ENCODE measurements at regions not wholly inside any gene's neighbourhood (a gene's known extent, or its start where the extent isn't known, plus 50 kb on each side); places are given as distances from the start of the nearest gene placed in this dataset.

GRCh38 chr12:28877854-28878253 is 271.2 kb upstream of the FAR2 start (continued):
- no peak for TF ChIP-seq ZSCAN4 (tag by site-specific recombination; IDR thresholded peaks at IDR 0.05)

GRCh38 chr12:28878629-28879028 is 270.4 kb upstream of the FAR2 start:
- H3K4me3 ChIP-seq (ENCODE audit: low read depth, low read length): no peak overlapping the region
- H3K9me3 ChIP-seq (ENCODE audit: control insufficient read depth, insufficient read depth, low read depth, low read length): no peaks in the 10 kb centered on the region
- ChIA-PET POLR2A (no interaction called here), CTCF (no interaction called here)
- no peaks in the 10 kb centered on the region for H3K4me1 ChIP-seq (ENCODE audit: control insufficient read depth, insufficient read depth, low read length)
- H3K27ac ChIP-seq (ENCODE audit: extremely low read depth, low read depth, low read length): no peak overlapping the region
- no peak for TF ChIP-seq ZNF692 (tag by site-specific recombination; IDR thresholded peaks at IDR 0.05)
- TF ChIP-seq ZNF544 (tag by site-specific recombination; IDR thresholded peaks at IDR 0.05): no peak
- TF ChIP-seq ZNF529 (tag by site-specific recombination; IDR thresholded peaks at IDR 0.05; ENCODE audit: insufficient replicate concordance): no peak
- no peak for TF ChIP-seq ZBTB17 (tag by site-specific recombination; IDR thresholded peaks at IDR 0.05)
- no peak for TF ChIP-seq ZNF629 (tag by site-specific recombination; IDR thresholded peaks at IDR 0.05)
- no peak for TF ChIP-seq ZNF341 (tag by site-specific recombination; IDR thresholded peaks at IDR 0.05; ENCODE audit: low read depth)
- no peak for TF ChIP-seq SP7 (tag by site-specific recombination; IDR thresholded peaks at IDR 0.05)
- no peak for TF ChIP-seq ZNF10 (tag by site-specific recombination; IDR thresholded peaks at IDR 0.05)
- no peak for TF ChIP-seq ZBTB7A (tag by site-specific recombination; IDR thresholded peaks at IDR 0.05; ENCODE audit: low read depth)
- TF ChIP-seq, protein P1, sequence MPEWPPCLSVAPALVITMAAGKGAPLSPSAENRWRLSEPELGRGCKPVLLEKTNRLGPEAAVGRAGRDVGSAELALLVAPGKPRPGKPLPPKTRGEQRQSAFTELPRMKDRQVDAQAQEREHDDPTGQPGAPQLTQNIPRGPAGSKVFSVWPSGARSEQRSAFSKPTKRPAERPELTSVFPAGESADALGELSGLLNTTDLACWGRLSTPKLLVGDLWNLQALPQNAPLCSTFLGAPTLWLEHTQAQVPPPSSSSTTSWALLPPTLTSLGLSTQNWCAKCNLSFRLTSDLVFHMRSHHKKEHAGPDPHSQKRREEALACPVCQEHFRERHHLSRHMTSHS (tag by site-specific recombination; IDR thresholded peaks at IDR 0.05): no peak
- no peak for TF ChIP-seq ZNF658 (tag by site-specific recombination; IDR thresholded peaks at IDR 0.05)
- TF ChIP-seq ZNF791 (tag by site-specific recombination; IDR thresholded peaks at IDR 0.05): no peak
- no peak for TF ChIP-seq ZBTB8A (tag by site-specific recombination; IDR thresholded peaks at IDR 0.05)
- TF ChIP-seq ZNF571 (tag by site-specific recombination; IDR thresholded peaks at IDR 0.05): no peak
- TF ChIP-seq ZNF433 (tag by site-specific recombination; IDR thresholded peaks at IDR 0.05; ENCODE audit: low read depth): no peak
- TF ChIP-seq SCRT1 (tag by site-specific recombination; IDR thresholded peaks at IDR 0.05; ENCODE audit: borderline replicate concordance): no peak
- TF ChIP-seq, protein P2, sequence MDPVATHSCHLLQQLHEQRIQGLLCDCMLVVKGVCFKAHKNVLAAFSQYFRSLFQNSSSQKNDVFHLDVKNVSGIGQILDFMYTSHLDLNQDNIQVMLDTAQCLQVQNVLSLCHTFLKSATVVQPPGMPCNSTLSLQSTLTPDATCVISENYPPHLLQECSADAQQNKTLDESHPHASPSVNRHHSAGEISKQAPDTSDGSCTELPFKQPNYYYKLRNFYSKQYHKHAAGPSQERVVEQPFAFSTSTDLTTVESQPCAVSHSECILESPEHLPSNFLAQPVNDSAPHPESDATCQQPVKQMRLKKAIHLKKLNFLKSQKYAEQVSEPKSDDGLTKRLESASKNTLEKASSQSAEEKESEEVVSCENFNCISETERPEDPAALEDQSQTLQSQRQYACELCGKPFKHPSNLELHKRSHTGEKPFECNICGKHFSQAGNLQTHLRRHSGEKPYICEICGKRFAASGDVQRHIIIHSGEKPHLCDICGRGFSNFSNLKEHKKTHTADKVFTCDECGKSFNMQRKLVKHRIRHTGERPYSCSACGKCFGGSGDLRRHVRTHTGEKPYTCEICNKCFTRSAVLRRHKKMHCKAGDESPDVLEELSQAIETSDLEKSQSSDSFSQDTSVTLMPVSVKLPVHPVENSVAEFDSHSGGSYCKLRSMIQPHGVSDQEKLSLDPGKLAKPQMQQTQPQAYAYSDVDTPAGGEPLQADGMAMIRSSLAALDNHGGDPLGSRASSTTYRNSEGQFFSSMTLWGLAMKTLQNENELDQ (tag by site-specific recombination; IDR thresholded peaks at IDR 0.05; ENCODE audit: low read depth): no peak
- no peaks in the 10 kb centered on the region for H3K36me3 ChIP-seq (ENCODE audit: control insufficient read depth in 2 of 2, insufficient read depth in 1 of 2, low read length in 2 of 2)

- Histone ChIP-seq H3K9me3 (ENCODE audit: control insufficient read depth, insufficient read depth, low read depth, low read length) (no peaks in the 10 kb centered on the region), H3K4me1 (ENCODE audit: control insufficient read depth, insufficient read depth, low read length) (no peaks in the 10 kb centered on the region), H3K27ac (ENCODE audit: extremely low read depth, low read depth, low read length) (no peak overlapping the region), H3K36me3 (ENCODE audit: control insufficient read depth in 2 of 2, insufficient read depth in 1 of 2, low read length in 2 of 2) (no peaks in the 10 kb centered on the region), H3K4me3 (ENCODE audit: low read depth, low read length) (no peak overlapping the region)
- POLR2A ChIA-PET: interaction anchor here (0.6 kb wide), 1 partner anchor 372 kb away, joined by 3 read pairs; no protein-coding TSS in a partner anchor
- no peak for TF ChIP-seq GLIS2 (tag by site-specific recombination; IDR thresholded peaks at IDR 0.05)
- TF ChIP-seq SCRT2 (tag by site-specific recombination; IDR thresholded peaks at IDR 0.05): no peak
- no peak for TF ChIP-seq ZNF623 (tag by site-specific recombination; IDR thresholded peaks at IDR 0.05)
- TF ChIP-seq ZNF48 (tag by site-specific recombination; IDR thresholded peaks at IDR 0.05): no peak
- TF ChIP-seq EGR2 (tag by site-specific recombination; IDR thresholded peaks at IDR 0.05; ENCODE audit: low read depth): no peak
- TF ChIP-seq, protein P3, sequence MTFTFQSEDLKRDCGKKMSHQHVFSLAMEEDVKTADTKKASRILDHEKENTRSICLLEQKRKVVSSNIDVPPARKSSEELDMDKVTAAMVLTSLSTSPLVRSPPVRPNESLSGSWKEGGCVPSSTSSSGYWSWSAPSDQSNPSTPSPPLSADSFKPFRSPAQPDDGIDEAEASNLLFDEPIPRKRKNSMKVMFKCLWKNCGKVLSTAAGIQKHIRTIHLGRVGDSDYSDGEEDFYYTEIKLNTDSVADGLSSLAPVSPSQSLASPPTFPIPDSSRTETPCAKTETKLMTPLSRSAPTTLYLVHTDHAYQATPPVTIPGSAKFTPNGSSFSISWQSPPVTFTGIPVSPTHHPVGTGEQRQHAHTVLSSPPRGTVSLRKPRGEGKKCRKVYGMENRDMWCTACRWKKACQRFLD (tag by site-specific recombination; IDR thresholded peaks at IDR 0.05): no peak
- TF ChIP-seq, protein P4, sequence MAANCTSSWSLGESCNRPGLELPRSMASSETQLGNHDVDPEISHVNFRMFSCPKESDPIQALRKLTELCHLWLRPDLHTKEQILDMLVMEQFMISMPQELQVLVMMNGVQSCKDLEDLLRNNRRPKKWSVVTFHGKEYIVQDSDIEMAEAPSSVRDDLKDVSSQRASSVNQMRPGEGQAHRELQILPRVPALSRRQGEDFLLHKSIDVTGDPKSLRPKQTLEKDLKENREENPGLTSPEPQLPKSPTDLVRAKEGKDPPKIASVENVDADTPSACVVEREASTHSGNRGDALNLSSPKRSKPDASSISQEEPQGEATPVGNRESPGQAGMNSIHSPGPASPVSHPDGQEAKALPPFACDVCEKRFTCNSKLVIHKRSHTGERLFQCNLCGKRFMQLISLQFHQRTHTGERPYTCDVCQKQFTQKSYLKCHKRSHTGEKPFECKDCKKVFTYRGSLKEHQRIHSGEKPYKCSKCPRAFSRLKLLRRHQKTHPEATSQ (tag by site-specific recombination; IDR thresholded peaks at IDR 0.05): no peak
- CTCF ChIA-PET: interaction anchor here (0.7 kb wide), 1 partner anchor 217 kb away, joined by 4 read pairs; no protein-coding TSS in a partner anchor
These were observed 269.7 kb upstream of the FAR2 start for GRCh38 chr12:28879379-28879778.

Measured in HEK293 (cell line).